HFF-Myc (cell line): ENCODE measurements at regions not wholly inside any gene's neighbourhood (a gene's known extent, or its start where the extent isn't known, plus 50 kb on each side); places are given as distances from the start of the nearest gene placed in this dataset.

Experiments
- DNase-seq: peaks from one replicate; pipeline ENCODE4 v3.0.0-alpha.2; 2011; ENCODE audit warnings: low read depth; ENCODE audit errors: extremely low read depth
- H3K4me3 ChIP-seq: replicated peaks from 2 replicates; pipeline ENCODE4 v1.5.1; 2011; ENCODE audit warnings: low read depth, mild to moderate bottlenecking, control low read depth, low read length
- TF ChIP-seq, protein P1 (sequence below): IDR thresholded peaks from 2 replicates; pipeline ENCODE4 v1.5.1; 2012; ENCODE audit warnings: mild to moderate bottlenecking, low read depth, low read length, control low read depth; ENCODE audit errors: missing control alignments

DNA sequence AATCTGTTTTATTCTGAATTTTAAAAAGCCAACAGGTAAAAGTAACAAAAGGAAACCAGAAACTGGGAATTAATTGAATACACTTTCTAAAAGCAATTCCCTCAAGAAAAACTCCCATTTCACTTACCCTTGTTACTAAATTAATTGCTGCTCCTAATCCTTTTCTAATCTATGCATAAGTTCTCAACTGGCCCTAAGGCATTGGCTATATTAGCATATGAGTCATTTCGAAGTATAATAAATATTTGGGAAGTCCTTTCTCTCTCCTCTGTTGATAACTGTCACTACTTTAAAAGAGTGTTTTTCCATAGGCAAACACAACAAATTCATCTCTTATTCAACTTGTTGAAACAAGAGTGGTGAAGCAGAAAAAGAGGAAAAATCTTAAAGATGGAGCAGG is 486.5 kb upstream of the HTR2C start:
- DNase-seq = no peak

DNA sequence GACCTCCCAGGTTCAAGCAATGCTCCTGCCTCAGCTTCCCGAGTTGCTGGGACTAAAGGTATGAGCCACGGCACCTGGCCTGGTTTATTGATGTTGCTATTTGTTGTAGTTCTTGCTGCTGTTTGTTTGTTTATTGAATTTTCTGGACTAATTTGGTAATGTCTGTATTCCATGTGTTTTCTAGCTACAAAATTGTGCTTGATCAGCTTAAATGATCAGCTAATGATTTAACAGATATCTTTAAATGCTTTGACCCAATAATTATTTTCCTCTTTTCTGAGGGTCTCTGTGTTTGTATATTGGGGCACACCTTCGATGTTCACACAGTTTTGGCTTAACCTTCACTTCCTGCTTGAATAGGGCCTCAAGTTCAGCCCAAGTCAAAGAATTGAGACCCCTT is 488.1 kb upstream of the HTR2C start:
- no peak overlapping the region for H3K4me3 ChIP-seq
- DNase-seq = no peak
- TF ChIP-seq, protein P1, sequence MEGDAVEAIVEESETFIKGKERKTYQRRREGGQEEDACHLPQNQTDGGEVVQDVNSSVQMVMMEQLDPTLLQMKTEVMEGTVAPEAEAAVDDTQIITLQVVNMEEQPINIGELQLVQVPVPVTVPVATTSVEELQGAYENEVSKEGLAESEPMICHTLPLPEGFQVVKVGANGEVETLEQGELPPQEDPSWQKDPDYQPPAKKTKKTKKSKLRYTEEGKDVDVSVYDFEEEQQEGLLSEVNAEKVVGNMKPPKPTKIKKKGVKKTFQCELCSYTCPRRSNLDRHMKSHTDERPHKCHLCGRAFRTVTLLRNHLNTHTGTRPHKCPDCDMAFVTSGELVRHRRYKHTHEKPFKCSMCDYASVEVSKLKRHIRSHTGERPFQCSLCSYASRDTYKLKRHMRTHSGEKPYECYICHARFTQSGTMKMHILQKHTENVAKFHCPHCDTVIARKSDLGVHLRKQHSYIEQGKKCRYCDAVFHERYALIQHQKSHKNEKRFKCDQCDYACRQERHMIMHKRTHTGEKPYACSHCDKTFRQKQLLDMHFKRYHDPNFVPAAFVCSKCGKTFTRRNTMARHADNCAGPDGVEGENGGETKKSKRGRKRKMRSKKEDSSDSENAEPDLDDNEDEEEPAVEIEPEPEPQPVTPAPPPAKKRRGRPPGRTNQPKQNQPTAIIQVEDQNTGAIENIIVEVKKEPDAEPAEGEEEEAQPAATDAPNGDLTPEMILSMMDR = no peak

More for the DNA sequence above, 486.5 kb upstream of the HTR2C start:
- no peak overlapping the region for H3K4me3 ChIP-seq
- TF ChIP-seq, protein P1 = no peak

DNA sequence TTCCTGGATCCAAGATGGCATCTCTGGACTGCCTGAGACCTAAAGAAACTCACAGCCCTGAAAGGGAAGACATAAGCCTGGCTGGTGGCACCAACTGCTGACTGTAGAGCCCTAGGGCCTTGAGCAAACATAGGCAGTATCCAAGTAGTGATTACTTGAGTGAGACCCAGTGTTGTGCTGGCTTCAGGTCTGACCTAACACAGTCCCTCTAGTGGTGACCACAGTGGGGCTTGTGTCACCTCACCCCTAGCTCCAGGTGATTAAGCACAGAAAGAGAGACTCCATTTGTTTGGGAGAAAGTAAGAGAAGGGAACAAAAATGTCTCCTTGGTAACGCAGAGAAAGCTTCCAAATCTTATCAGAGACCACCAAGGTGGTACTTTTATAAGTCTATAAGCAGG is 496.3 kb upstream of the HTR2C start:
- no peak for DNase-seq
- H3K4me3 ChIP-seq = no peak overlapping the region
- TF ChIP-seq, protein P1 = no peak

DNA sequence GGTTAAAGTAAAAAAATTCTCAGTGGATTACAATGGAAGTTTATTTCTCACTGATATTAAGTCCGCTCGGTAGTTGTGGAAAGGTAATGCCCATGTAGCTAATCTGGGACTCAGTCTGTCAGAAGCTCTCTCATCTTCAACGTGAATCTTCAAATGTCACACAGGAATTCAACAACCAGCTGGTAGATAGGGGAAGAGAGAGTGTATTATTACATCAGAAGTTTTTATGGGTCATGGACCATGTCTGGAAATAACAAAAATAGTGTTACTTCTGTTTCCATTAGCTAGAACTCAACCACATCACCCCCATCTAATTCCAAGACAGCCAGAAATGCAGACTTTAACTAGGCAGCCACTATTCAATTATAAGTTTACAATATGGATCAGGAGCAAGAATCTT is 506.1 kb upstream of the HTR2C start:
- TF ChIP-seq, protein P1 = no peak
- DNase-seq = no peak
- H3K4me3 ChIP-seq = no peak overlapping the region

DNA sequence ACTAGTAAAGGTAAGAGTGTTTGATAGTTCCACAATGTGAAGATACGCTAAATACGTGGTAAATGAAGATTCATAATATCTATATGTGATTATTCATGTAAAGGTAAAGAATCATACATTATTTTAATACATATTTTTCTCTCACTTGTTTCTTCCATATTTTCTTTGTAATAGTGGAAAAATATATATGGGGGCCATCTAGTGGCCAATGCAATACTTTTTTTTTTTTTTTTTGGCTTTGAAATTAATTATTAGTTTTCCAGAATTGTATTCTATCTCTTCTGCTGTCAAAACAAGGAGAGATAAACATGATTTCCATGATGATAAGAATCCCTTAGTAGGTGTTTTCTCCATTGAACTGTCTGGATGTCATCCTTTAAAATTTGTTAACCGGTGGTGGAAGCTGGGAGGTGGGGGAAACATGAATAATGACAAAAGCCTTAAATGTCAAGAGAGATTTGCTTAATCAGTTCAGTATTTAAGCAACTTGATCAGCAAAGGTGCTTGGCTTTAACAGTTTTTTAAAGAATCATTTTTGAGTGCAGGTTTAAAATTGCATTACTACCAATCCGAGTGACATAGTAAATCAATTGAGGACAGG is 508.7 kb upstream of the HTR2C start:
- no peak for DNase-seq
- H3K4me3 ChIP-seq = no peak overlapping the region
- TF ChIP-seq, protein P1 = no peak

DNA sequence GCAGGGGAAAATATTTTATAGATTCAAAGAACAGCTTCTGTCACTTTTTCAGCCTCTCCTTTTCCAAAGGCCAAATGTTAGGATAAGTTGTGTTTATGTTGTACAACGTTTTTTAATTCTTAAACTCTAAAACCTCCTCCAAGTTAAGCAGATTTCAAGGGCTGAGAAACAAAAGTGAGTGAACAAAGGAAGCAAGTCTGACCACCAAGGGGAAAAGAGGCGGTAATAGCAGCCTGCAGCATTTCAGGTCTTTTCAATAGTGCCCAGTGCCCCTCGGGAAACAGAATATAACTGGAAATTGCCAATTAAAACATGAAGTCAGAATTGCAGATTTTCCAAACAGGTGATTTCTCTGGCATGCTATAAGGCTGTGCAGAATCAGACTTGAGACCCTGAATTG is 510.0 kb upstream of the HTR2C start:
- DNase-seq = no peak
- H3K4me3 ChIP-seq = no peak overlapping the region
- TF ChIP-seq, protein P1 = no peak

DNA sequence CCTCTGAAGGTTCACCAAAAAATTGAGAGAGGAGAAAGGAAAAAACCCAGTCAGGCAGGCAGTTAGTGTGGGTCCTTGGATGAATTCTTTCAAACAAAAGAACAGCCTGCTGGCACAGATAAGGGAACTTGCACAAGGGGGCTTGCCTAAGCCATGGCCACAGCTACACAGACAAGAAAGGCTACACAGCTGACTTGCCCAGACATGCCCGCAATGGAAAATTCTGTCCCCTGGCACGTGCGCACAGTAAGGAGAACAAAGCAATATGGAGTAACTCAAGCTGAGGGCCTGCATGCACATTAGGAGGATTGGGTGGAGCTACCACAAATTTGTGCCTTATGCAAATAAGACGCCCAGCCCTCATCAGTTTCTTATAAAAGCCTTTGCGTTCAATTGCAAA is 512.5 kb upstream of the HTR2C start:
- no peak overlapping the region for H3K4me3 ChIP-seq
- TF ChIP-seq, protein P1 = no peak
- DNase-seq = no peak
